Myocyte (in vitro differentiated cells): ENCODE measurements at regions not wholly inside any gene's neighbourhood (a gene's known extent, or its start where the extent isn't known, plus 50 kb on each side); places are given as distances from the start of the nearest gene placed in this dataset.

ENCODE experiments used
- DNase-seq: peaks from one replicate; pipeline ENCODE4 v3.0.0-alpha.2; 2012; ENCODE audit warnings: low read depth

DNA sequence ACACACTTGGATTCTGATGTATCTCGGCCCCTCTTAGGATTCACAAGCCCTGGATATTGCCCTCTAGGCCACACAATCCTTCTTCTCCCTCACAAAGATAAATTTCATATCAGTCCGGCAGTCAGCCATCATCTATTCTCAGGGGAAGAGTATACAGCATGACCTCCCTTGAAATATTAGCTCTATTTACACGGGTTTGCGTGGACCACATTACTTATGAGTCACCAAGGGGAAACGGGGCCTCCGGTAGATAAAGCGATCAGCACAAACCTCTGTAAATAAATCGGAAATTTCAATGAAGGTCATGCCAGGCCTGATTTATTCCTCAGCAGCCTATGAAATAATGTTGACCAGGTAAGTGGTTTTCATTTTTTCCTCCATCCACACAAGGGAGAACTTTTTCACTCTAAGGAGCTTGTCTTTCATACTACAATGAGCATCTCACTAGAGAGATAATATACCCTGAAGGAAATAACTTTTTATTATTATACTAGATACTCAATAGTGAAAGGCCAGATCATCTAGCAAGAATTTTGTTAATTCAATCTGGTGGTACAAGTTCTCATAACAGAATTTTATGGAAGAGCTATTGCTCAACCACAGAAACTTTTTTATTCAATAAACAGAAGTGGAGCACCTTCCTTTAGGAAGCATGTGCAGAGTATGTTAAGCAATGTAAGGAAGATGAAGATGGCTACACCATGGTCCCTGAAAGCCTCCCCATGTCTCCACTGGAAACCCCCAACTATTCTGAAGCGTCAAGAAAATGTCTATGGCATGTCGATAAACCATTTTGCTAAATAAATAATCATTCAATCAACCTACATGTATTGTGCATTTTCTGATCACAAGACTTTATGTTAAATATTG is 125.2 kb upstream of the PIK3C3 start:
- peak; percentile 5 for DNase-seq

DNA sequence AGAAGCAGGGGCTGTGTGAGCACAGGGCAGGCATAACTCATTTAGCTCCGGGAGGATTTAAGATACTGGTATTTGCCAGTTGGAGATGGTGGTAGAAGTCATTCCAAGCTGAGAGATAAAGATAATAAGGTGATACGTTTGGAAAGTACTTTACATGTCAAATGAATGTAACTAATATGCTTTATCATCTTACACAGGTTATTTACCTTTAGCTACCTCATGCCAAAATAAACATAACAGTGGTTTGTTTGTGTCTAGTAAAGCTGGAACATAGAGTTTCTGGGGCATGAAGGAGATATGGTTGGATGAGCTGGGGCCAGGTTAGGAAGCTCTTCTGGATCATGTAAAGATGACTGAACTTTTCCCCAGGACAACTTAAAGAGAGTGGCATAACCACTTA is 126.9 kb upstream of the PIK3C3 start:
- DNase-seq, result no peak

DNA sequence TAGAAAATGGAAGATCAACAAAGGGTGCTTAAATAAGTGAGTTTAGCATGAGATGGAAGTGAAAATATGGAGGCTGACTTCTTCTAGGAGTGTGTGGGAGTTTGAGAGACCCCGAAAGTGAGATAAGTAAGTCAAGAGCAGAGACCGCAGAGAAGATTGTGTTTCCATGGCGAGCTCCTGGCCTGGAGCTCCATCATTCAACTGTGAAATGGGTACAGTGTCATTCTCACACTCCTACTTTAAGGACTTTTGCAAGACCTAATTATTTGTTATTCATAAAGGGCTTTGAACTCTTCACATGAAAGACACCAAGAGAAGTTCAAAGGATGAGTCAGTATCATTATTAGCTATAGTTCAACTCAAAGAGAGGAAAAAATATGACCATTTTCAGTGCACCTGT is 134.2 kb upstream of the PIK3C3 start:
- no peak for DNase-seq

DNA sequence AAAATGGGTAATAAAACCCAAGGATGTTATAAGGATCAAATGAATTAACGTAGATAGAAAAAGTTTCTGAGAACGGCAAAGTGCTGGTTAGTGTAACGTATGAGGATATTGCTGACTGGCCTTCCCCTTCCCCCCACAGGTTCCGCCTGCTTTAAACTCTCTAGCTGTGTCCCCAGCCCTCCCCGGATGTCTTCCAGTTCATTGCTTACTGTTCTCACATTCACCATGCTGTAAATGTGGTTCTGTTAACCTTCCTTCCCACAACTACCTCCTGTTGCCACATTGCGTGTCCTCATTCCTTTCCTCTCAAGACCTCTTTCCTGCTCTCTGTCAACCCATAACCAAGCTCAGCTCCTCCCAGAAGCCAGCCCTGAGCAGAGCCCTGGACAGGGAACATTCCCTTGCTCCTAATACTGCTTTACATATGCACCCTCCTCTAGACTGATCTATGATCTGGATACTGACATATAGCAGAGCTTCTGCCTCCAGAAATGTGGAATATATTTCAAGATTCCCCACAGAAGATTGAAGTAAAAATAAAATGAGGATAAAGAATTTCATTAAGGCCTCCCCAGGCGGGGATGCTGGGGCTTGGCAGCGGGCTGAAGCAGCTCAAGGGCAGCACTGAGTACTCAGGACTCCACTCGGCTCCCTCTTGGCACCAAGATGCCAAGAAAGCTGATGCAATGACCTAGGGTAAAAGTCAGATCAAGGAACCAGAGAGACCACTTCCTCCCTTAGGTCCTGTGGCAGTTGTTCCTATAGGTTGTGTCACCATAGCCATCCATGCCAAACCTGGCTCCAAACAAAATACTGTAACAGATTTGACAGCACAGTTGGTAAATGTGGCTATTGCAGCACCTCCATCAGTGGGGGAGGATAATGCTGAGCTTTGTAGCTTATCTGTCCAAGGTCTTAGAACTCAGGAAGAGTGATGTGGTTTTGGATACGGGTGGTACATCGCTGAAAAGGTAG is 136.4 kb upstream of the PIK3C3 start:
- no peak for DNase-seq

DNA sequence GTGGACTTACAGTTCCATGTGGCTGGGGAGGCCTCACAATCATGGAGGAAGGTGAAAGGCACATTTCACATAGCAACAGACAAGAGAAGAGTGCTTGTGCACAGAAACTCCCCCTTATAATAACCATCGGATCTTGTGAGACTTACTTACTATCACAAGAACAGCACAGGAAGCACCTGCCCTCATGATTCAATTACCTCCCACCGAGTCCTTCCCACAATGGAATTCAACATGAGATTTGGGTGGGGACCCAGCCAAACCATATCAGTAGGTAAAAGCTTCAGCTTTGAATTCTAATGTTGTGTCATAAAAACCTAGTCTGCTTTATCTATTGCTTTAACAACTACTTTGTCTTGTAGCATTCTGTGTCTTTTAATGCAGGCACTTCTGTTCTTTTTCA is 140.4 kb upstream of the PIK3C3 start:
- no peak for DNase-seq

DNA sequence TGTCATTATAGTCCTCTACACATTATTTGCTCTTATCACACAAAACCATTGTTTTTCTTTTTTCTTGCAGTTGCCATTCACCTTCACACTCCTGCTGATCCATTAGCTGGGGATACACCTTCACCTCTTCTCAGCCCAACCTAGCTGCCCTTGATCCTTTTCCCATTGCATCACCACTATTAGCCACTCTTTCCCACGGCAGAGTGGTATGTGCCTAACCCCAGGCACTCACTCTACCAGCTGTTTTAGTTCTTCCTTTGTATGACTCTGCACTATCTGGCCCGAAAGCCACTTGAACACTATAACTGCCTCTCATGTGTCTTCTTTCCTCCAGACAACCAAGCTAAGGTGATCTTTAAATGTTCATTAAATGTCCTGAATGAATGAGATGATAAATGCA is 145.4 kb upstream of the PIK3C3 start:
- peak; percentile 27 for DNase-seq

DNA sequence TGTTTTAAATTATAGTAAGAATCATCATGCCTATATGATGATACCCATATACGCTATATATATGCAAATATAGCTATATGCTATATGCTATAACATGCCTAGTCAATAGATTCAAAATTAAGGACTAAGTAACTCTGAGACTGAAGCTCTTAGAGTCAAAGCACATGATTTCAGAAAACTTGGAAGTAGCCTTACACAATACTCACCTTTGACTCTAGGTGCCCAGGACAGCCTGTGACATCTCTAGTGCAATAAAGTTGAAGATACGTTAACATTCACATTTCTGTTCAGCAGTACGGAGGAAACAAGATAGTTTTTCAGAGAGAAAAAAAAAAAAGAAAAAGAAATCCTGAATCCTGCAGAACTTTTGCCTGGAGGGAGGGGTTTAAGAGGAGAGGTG is 149.7 kb upstream of the PIK3C3 start:
- DNase-seq, result no peak

DNA sequence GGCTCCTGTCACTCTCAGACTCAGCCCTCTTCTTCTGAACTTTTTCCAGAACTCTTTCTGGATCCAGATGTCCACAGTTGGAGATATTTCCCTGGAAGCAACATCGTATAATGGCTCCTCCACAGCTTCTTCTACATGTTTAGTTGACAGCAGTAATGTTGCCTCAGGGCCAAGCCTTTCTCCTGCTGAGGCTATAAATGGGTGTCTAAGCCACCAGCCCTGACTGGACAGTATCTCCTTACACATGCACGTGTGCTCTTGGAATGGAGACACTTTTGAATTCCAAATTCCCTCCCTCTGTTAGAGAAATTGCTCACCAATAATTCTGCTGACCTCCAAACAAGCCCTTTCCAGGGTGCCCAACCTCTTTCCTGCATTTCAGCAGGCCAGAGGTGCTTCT is 156.2 kb upstream of the PIK3C3 start:
- peak; percentile 4 for DNase-seq

DNA sequence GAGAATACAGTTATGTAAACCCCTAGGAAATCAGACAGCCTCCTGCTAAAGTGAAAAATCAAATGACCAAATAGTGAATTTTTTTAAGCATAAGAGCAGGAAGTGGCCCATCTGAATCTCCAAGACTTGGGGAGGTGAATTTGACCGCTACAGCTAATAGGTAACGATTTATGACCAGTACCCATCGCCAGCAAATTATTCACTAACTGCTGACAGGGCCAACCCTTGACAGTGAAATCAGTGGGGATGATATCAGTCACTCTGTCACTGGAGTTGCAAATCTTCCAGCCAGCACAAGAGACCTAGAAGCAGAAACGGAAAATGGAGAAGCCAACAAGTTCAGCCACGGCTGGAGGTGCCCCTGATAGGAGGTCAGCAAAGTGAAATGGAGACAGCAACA is 164.3 kb upstream of the PIK3C3 start:
- no peak for DNase-seq

DNA sequence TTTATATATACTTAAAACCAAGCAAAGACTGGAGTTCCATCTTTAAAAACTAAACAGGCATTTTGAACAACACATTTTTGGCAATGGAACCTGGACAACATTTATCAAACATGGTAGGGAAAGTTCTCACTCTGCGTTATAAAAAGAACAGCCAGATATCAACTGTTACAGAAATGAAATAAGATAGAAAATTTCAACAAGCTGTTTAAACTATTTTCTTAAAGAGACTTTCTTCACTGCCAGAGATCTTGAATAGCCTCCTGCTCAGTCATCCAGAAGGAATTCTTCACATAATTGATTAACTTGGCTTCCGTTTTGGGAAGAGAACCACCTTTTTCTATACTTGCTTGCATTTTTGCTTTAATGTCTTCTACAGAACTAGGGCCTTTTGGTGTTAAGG is 166.0 kb upstream of the PIK3C3 start:
- DNase-seq, result no peak

DNA sequence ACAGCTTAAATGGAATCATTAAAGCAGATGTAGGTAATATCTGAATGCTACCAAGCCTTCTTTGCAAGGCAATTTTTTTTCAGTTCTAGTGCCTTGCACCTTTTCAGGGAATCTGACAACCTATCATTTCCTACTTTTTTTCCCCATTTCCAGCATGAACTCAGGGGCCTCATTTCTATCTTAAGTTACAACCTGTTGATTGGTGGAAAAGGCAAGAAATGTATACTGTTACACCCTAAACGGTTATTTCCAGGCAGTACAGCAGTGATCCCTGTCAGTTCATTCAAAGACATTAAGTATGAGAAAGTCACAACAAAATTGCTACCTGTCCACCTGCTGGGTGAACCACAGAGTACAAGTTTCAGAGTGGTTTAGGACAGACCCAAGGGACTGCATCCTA is 171.2 kb upstream of the PIK3C3 start:
- DNase-seq, result no peak

DNA sequence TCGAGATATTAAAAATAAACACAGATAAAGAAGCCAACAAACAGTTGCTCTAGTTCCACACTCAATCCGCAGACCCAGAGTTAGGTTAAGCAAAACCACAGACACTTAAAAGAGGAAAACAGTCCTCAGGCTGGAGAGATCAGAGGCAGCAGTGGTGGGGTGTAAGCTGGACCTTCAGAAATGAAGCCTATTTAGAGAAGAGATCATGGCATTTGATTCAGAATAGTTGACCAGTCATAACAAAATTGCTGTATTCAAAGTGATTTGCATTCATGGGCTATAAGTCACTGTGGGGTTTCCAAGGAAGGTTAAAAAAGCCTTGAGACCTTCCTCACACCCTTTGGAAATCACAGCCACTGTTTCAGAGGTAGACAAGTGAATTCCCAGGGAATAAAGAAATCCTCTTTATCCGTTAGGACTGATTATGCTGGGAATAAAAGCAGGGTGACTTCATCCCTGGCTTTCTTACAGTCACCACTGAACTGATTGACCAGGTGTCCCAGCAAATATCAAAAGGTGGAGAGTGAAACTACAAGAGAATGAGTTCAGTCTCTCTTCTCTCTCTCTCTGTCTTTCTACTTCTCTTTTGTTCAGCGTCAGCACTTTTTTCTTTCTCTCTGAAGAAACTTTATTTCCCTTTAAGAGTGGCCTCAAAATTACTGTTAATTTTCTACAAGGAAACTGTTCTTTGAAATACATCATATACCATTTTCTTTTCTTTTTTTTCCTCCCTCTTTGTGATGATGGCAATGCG is 171.8 kb upstream of the PIK3C3 start:
- DNase-seq, result no peak

DNA sequence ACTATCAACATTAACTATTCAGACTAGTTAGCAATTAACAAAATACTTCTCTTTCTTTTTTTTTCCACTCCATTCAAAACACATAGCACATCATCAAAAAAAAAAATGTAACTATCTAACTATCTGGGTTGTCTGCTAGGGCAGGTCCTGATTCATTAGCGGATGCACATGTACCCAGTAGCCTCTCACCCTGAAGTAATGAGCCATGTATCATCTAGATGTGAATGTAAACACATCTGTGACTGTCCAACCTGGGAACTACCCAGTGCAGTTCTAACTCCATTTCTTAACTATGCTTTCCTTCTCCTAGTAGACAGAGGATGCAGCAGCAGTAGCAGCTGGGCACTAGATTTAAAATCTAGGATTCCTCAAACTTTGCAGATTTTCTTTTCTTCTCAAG is 183.1 kb upstream of the PIK3C3 start:
- no peak for DNase-seq

DNA sequence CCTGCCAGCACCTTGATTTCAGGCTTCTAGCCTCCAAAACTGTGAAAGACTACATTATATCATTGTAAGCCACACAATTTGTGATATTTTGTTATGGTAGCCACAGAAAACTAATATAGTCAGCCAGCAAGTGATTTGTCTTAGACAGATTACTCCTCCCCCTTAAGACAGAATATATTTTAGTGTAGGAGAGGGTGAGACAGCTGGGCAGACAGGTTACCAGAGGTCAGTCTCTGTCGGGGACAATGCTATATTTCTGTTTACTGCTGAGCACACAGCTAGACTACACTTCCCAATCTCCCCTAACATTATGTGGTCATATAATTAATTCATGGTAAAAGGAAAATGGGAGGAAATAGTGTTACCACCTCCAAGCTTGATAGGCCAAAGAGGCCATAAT is 185.8 kb upstream of the PIK3C3 start:
- DNase-seq, result no peak

DNA sequence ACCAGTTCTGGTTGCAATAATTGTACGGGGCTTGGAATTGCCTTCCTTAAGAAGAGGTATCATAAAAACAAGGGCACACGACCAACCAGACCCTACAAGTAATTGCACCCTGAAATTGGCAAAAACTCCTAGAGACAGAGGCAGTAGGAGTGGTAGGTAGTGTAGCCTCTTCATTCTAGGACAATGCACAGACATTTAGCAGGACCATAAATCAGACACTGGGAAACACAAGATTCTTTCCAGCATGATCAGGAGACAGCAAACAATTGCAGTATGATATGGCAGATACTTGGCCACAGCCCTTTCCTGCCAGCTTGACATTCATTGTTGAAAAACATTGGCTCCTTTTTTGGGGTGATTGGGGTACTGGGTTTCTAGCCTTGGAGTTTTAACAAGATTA is 186.6 kb upstream of the PIK3C3 start:
- no peak for DNase-seq

DNA sequence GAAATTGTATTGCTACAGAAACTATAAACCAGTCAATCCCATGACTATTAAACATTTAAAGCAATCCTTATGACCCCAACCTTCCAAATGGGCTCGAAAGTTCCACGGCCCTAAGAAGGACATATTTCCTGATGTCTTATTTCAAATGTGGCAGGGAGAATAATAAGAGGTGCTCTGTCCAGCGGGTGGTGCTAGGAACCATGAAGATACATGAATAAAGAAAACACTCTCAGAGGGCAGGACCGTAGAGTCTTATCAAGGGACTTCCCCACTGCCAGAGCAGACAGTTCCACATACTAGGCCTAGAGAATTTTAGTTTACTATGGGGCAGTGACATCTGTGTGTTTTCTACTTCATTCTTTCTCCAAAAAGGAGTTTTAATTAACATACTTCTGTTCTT is 187.1 kb upstream of the PIK3C3 start:
- peak; percentile 35 for DNase-seq

DNA sequence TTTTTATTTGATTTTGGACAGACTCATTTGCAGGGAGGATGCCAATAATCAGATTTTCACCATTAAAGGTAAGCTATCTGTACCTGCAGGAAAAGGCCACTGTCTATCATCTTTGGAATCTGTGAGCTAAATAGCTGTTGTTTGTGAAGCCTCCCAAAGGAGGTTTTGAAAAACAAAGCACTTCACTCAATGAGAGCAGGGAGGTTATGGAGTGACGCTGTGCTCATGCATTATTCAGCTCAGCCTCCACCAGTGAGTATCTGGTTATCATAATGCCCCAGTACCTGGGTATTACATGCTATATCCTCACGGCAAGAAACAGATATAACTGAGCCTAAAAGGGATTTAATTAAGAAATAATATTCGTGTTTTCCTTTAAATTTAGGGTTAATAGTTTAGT is 189.6 kb upstream of the PIK3C3 start:
- no peak for DNase-seq

DNA sequence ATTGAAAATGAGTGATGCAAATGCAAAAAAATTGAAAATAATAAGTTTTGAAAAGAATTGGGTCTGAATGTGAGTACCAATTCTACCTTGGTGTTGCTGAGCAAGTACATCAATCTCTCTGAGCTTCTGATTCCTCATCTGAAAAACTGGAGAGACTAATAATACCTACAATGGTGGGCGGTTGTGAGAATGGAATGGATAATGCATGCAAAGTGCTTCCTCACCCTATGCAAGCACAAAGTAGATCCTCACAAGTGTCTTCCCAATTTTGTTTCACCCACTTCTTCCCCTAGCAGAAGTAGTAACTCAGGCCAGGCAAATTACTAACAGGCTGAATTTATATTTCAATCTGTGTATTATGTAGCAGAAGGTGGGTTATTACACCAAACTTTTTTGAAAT is 191.7 kb upstream of the PIK3C3 start:
- no peak for DNase-seq

DNA sequence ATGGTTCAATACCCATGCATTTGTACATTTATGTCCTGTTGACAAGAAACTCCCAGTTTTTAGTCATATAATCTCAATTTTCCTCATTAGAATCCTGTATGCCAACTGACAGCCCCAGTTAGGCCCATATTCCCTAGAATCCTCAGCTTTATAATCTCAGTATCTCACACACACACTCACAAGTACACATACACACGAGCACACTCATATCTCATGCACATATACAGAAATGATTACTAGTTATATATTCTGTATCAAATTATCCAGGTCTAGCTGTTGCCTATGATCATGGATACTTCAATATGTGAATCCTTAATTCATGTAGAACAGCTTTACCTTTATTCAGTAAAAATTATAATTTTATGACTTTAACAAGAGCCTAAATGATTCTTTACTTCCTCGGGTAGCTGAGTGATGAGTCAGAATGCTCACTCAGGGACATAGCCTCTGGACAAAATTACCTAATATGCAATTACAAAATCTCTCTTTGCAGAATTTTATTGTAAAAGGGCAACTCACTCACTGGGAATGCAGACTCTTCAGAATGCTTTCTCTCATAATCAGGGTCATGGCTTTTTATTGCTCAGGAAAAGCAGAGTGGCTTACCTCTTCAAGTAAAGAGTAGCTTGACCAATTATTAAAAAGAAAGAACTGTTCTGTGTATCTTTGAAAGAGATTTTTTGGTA is 193.6 kb upstream of the PIK3C3 start:
- DNase-seq, result peak; percentile 22

DNA sequence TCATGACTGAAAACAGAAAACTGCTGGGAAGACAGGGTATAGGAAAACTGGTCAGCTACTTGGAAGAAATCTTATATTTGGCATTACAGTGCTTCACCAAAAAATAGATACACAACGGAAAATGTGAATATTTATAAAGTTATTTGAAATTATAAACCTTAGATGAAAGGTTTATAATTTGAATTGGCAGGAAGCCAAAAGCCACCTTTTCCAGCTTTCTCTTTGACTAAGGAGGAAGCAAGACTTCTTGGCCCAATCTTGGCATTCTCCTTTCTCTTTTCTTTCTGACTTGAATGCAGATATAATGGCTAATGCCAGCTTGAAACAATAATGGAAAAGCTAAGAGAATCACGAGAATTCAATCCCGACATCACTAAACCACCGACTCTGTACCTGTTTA is 196.5 kb upstream of the PIK3C3 start:
- DNase-seq, result no peak

DNA sequence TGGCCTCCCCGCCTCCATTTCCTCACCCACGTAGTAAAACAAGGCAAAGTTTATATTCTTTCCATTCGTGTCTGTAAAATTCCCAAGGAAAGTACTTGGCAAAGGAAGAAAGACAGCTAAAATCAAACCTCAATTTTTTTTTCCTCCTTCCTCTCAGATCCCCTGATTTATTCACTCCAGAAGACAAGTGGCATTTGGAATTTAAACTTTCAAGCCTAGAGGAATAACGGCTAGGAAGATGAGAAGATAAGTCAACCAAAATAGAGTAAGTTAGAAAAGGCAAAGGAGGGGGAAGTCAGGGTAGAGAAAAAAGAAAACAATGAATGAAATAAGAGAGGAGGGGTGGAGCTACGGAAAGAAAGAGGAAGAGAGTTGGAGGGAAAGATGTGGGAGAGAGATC is 198.9 kb upstream of the PIK3C3 start:
- DNase-seq, result no peak
